ENCODE measurements at regions not wholly inside any gene's neighbourhood (a gene's known extent, or its start where the extent isn't known, plus 50 kb on each side); places are given as distances from the start of the nearest gene placed in this dataset.

DNA sequence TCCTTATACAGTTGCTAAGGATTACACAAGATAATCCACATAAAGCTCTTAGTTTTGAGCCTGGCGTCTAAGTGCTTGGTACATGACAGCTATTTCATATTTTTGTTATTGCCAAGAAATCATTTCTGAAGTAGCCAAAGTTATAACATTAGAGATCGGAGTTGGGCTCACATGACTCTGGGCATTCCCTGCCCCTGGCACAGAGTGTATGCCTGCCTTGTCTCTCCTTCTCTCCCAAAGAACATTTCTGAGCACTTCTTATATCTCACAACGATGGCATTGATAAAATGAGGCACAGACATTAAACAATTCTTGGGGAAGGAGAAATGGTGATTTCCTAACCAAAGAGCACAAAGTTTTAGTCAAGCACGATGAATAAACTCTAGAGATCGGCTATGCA is 87.7 kb upstream of the DDX18 start:
- TF ChIP-seq CTCF (IDR thresholded peaks at IDR 0.05; ENCODE audit: borderline replicate concordance, extremely low read depth, low read length, poor library complexity, severe bottlenecking): no peak
- TF ChIP-seq EZH2 (IDR thresholded peaks at IDR 0.05; ENCODE audit: borderline replicate concordance, low read depth, low read length, severe bottlenecking): no peak

Data from DND-41 (cell line).